ENCODE measurements at regions not wholly inside any gene's neighbourhood (a gene's known extent, or its start where the extent isn't known, plus 50 kb on each side); places are given as distances from the start of the nearest gene placed in this dataset.

GRCh38 chr3:137071104-137071503 lies 113.3 kb downstream of the IL20RB start:
- FAIRE-seq: no peak
- 25% methylated on average over 1 of the region's 1 CpG for WGBS (ENCODE audit: missing lambda C conversion rate)
- Histone ChIP-seq H3K4me2 (no peak overlapping the region), H3K9me3 (no peaks in the 10 kb centered on the region), H3K4me3 (no peak overlapping the region), H3K4me1 (no peaks in the 10 kb centered on the region), H3K27ac (no peak overlapping the region)
- TF ChIP-seq JUNB (IDR thresholded peaks at IDR 0.05): no peak
- no peak for TF ChIP-seq CEBPB (IDR thresholded peaks at IDR 0.05)
- no peak for TF ChIP-seq RFX5 (IDR thresholded peaks at IDR 0.05)
- TF ChIP-seq HMGXB4 (CRISPR knock-in tag; IDR thresholded peaks at IDR 0.05; ENCODE audit: borderline replicate concordance): no peak
- TF ChIP-seq NR3C1 (IDR thresholded peaks at IDR 0.05): no peak
- TF ChIP-seq CHD4 (IDR thresholded peaks at IDR 0.05; ENCODE audit: borderline replicate concordance): no peak
- no peak for TF ChIP-seq ZNF302 (CRISPR knock-in tag; IDR thresholded peaks at IDR 0.05)
- POLR2A ChIA-PET: no interaction called here
- CTCF ChIA-PET: no interaction called here
- ATAC-seq: no peak
- no peak for DNase-seq (ENCODE audit: low read depth in 1 of 2, low spot score in 1 of 2)

- 36% methylated on average over 2 of the region's 2 CpGs for WGBS (ENCODE audit: missing lambda C conversion rate)
- DNase-seq (ENCODE audit: low read depth in 1 of 2, low spot score in 1 of 2): no peak
- Histone ChIP-seq H3K4me1 (no peaks in the 10 kb centered on the region), H3K9me3 (no peaks in the 10 kb centered on the region), H3K27ac (no peak overlapping the region), H3K4me2 (no peak overlapping the region), H3K4me3 (no peak overlapping the region)
- ATAC-seq: no peak
- no peak for TF ChIP-seq NPAS2 (CRISPR knock-in tag; IDR thresholded peaks at IDR 0.05; ENCODE audit: borderline replicate concordance)
- TF ChIP-seq, protein P1, sequence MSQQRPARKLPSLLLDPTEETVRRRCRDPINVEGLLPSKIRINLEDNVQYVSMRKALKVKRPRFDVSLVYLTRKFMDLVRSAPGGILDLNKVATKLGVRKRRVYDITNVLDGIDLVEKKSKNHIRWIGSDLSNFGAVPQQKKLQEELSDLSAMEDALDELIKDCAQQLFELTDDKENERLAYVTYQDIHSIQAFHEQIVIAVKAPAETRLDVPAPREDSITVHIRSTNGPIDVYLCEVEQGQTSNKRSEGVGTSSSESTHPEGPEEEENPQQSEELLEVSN (IDR thresholded peaks at IDR 0.05; ENCODE audit: borderline replicate concordance, low read depth): no peak
- TF ChIP-seq CTCF (IDR thresholded peaks at IDR 0.05): no peak
- TF ChIP-seq, protein P2, sequence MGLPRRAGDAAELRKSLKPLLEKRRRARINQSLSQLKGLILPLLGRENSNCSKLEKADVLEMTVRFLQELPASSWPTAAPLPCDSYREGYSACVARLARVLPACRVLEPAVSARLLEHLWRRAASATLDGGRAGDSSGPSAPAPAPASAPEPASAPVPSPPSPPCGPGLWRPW (IDR thresholded peaks at IDR 0.05): no peak
- TF ChIP-seq, protein P3, sequence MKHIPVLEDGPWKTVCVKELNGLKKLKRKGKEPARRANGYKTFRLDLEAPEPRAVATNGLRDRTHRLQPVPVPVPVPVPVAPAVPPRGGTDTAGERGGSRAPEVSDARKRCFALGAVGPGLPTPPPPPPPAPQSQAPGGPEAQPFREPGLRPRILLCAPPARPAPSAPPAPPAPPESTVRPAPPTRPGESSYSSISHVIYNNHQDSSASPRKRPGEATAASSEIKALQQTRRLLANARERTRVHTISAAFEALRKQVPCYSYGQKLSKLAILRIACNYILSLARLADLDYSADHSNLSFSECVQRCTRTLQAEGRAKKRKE (CRISPR knock-in tag; IDR thresholded peaks at IDR 0.05; ENCODE audit: low read depth): no peak
- no peak for TF ChIP-seq MAZ (IDR thresholded peaks at IDR 0.05; ENCODE audit: borderline replicate concordance, low read depth, low read length)
- TF ChIP-seq HOXB13 (CRISPR knock-in tag; IDR thresholded peaks at IDR 0.05; ENCODE audit: low read depth): no peak
- TF ChIP-seq FOSB (CRISPR knock-in tag; IDR thresholded peaks at IDR 0.05): no peak
- TF ChIP-seq, protein P4, sequence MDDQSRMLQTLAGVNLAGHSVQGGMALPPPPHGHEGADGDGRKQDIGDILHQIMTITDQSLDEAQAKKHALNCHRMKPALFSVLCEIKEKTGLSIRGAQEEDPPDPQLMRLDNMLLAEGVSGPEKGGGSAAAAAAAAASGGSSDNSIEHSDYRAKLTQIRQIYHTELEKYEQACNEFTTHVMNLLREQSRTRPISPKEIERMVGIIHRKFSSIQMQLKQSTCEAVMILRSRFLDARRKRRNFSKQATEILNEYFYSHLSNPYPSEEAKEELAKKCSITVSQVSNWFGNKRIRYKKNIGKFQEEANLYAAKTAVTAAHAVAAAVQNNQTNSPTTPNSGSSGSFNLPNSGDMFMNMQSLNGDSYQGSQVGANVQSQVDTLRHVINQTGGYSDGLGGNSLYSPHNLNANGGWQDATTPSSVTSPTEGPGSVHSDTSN (IDR thresholded peaks at IDR 0.05): no peak
- POLR2A ChIA-PET: no interaction called here
- CTCF ChIA-PET: no interaction called here
- FAIRE-seq: no peak
Measured at GRCh38 chr3:137075020-137075419, 117.2 kb downstream of the IL20RB start.

- WGBS (ENCODE audit: missing lambda C conversion rate): 2% methylated on average over 2 of the region's 2 CpGs
- POLR2A ChIA-PET: no interaction called here
- no peak overlapping the region for H3K4me2 ChIP-seq
- FAIRE-seq (no peak), DNase-seq (ENCODE audit: low read depth in 1 of 2, low spot score in 1 of 2) (no peak), ATAC-seq (no peak)
- no peak overlapping the region for H3K27ac ChIP-seq
- CTCF ChIA-PET: interaction anchor here (1.6 kb wide), 1 partner anchor 974 kb away, joined by 3 read pairs; no protein-coding TSS in a partner anchor
- no peaks in the 10 kb centered on the region for H3K9me3 ChIP-seq
- no peak overlapping the region for H3K4me3 ChIP-seq
- no peaks in the 10 kb centered on the region for H3K4me1 ChIP-seq
- TF ChIP-seq HOXA7 (CRISPR knock-in tag; IDR thresholded peaks at IDR 0.05) (no peak), CTCF (IDR thresholded peaks at IDR 0.05) (no peak), CEBPB (IDR thresholded peaks at IDR 0.05) (no peak), HOXB13 (CRISPR knock-in tag; IDR thresholded peaks at IDR 0.05; ENCODE audit: low read depth) (no peak), FOSL2 (IDR thresholded peaks at IDR 0.05) (no peak), FOSL2 (CRISPR knock-in tag; IDR thresholded peaks at IDR 0.05) (no peak), CBX2 (IDR thresholded peaks at IDR 0.05; ENCODE audit: borderline replicate concordance, low read depth) (no peak), HMGXB4 (CRISPR knock-in tag; IDR thresholded peaks at IDR 0.05; ENCODE audit: borderline replicate concordance) (no peak)
- TF ChIP-seq, protein P5, sequence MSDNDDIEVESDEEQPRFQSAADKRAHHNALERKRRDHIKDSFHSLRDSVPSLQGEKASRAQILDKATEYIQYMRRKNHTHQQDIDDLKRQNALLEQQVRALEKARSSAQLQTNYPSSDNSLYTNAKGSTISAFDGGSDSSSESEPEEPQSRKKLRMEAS (IDR thresholded peaks at IDR 0.05): no peak
Measured at GRCh38 chr3:137078040-137078439, 120.3 kb downstream of the IL20RB start.

All from A549 (cell line).